ENCODE measurements at regions not wholly inside any gene's neighbourhood (a gene's known extent, or its start where the extent isn't known, plus 50 kb on each side); places are given as distances from the start of the nearest gene placed in this dataset.

GRCh38 chr2:35080231-35080910 lies 1275.2 kb upstream of the CRIM1 start:
- no peak for DNase-seq

- no peak for DNase-seq
These were observed 1288.2 kb upstream of the CRIM1 start for GRCh38 chr2:35067420-35067819.

- DNase-seq, result no peak
These were observed 1291.7 kb upstream of the CRIM1 start for GRCh38 chr2:35063836-35064235.

- DNase-seq, result no peak
These were observed 1319.7 kb upstream of the CRIM1 start for GRCh38 chr2:35035883-35036282.

- no peak for DNase-seq
These were observed 1321.8 kb upstream of the CRIM1 start for GRCh38 chr2:35033748-35034147.

- DNase-seq, result no peak
These were observed 1332.0 kb upstream of the CRIM1 start for GRCh38 chr2:35023545-35023944.

- DNase-seq, result no peak
These were observed 1355.1 kb upstream of the CRIM1 start for GRCh38 chr2:35000453-35000852.

- DNase-seq, result no peak
These were observed 1356.8 kb upstream of the CRIM1 start for GRCh38 chr2:34998741-34999140.

- peak; percentile 52 for DNase-seq
These were observed 1357.8 kb upstream of the CRIM1 start for GRCh38 chr2:34997779-34998178.

- no peak for DNase-seq
These were observed 1360.4 kb upstream of the CRIM1 start for GRCh38 chr2:34995196-34995595.

- peak; percentile 8 for DNase-seq
These were observed 1363.9 kb upstream of the CRIM1 start for GRCh38 chr2:34991508-34992274.

GRCh38 chr2:34985474-34985873 lies 1370.1 kb upstream of the CRIM1 start:
- no peak for DNase-seq

GRCh38 chr2:34980689-34981088 lies 1374.9 kb upstream of the CRIM1 start:
- no peak for DNase-seq

GRCh38 chr2:34979148-34979547 lies 1376.4 kb upstream of the CRIM1 start:
- DNase-seq, result no peak

GRCh38 chr2:34961822-34962221 lies 1362.7 kb upstream of the FAM98A start:
- no peak for DNase-seq

- no peak for DNase-seq
These were observed 1355.7 kb upstream of the FAM98A start for GRCh38 chr2:34954758-34955157.

- DNase-seq, result no peak
These were observed 1351.7 kb upstream of the FAM98A start for GRCh38 chr2:34950797-34951196.

- no peak for DNase-seq
These were observed 1350.2 kb upstream of the FAM98A start for GRCh38 chr2:34949316-34949715.

GRCh38 chr2:34936089-34936488 lies 1337.0 kb upstream of the FAM98A start:
- no peak for DNase-seq

GRCh38 chr2:34912084-34912483 lies 1313.0 kb upstream of the FAM98A start:
- DNase-seq, result peak; percentile 3

GRCh38 chr2:34909992-34910705 lies 1311.0 kb upstream of the FAM98A start:
- no peak for DNase-seq

- no peak for DNase-seq
These were observed 1308.7 kb upstream of the FAM98A start for GRCh38 chr2:34907812-34908211.

GRCh38 chr2:34901739-34902138 lies 1302.6 kb upstream of the FAM98A start:
- DNase-seq, result no peak

GRCh38 chr2:34899079-34899478 lies 1300.0 kb upstream of the FAM98A start:
- DNase-seq, result no peak

Data from inflammatory macrophage treated with lipopolysaccharide for 4 hours (primary cell).